GM23338 (cell line): ENCODE measurements at regions not wholly inside any gene's neighbourhood (a gene's known extent, or its start where the extent isn't known, plus 50 kb on each side); places are given as distances from the start of the nearest gene placed in this dataset.

Source experiments
- CTCF ChIP-seq, 2 experiments: fragments of 200-600 bp in 1 of 2; sonication (generic) in 1 of 2; conservative IDR thresholded peaks; 2 replicates each; pipeline versions ENCODE4 v1.5.1 to v1.6.1; 2016 to 2017; ENCODE audit warnings: antibody characterized with exemption in 2 of 2, low read depth in 2 of 2, mild to moderate bottlenecking in 2 of 2, moderate library complexity in 1 of 2
- EZH2 ChIP-seq: fragments of 200-600 bp; sonication (generic); IDR thresholded peaks from one replicate; pipeline ENCODE4 v1.8.0; 2017; ENCODE audit warnings: antibody characterized with exemption, mild to moderate bottlenecking, low read depth; ENCODE audit not compliant: unreplicated experiment
- EZH2phosphoT487 ChIP-seq: fragments of 200-600 bp; sonication (generic); IDR thresholded peaks from one replicate; pipeline ENCODE4 v1.8.1; 2018; ENCODE audit warnings: antibody characterized with exemption; ENCODE audit not compliant: unreplicated experiment
- POLR2AphosphoS5 ChIP-seq: IDR thresholded peaks from 2 replicates; pipeline ENCODE4 v1.6.1; 2016; ENCODE audit warnings: antibody characterized with exemption, low read depth
- REST ChIP-seq: IDR thresholded peaks from one replicate; pipeline ENCODE4 v1.6.1; 2018; ENCODE audit warnings: antibody characterized with exemption; ENCODE audit not compliant: unreplicated experiment
- STAT1 ChIP-seq: IDR thresholded peaks from one replicate; pipeline ENCODE4 v1.6.1; 2016; ENCODE audit warnings: antibody characterized with exemption; ENCODE audit not compliant: unreplicated experiment

- TF ChIP-seq CTCF (conservative IDR thresholded peaks at IDR 0.05; ENCODE audit: low read depth in 2 of 2) (no peak), EZH2 (no peak), POLR2AphosphoS5 (no peak), REST (no peak), EZH2phosphoT487 (no peak), STAT1 (no peak)
Observed at GRCh38 chr4:126750723-126751122, 882.0 kb upstream of the INTU start.
